Esophagus (tissue), 2 donors: ENCODE measurements at regions not wholly inside any gene's neighbourhood (a gene's known extent, or its start where the extent isn't known, plus 50 kb on each side); places are given as distances from the start of the nearest gene placed in this dataset.

ENCODE experiments used
- H3K27ac ChIP-seq, 2 donors: one replicate each; pipeline ENCODE4 v1.5.1; 2013; ENCODE audit warnings: low read depth in 2 of 2, mild to moderate bottlenecking in 2 of 2, inconsistent platforms in 1 of 2, low read length in 1 of 2, moderate library complexity in 1 of 2
- H3K27me3 ChIP-seq, 2 donors: one replicate each; pipeline ENCODE4 v1.6.1; 2013; ENCODE audit warnings: low read length in 2 of 2, control low read depth in 1 of 2, mild to moderate bottlenecking in 1 of 2; ENCODE audit not compliant: insufficient read depth in 2 of 2, control insufficient read depth in 1 of 2
- H3K36me3 ChIP-seq, 2 donors: one replicate each; pipeline ENCODE4 v1.6.1; 2013; ENCODE audit warnings: low read length in 1 of 2; ENCODE audit not compliant: control insufficient read depth in 2 of 2, insufficient read depth in 2 of 2
- H3K4me1 ChIP-seq, 2 donors: one replicate each; pipeline ENCODE4 v1.6.1; 2013; ENCODE audit warnings: low read length in 1 of 2; ENCODE audit not compliant: control insufficient read depth in 2 of 2, insufficient read depth in 2 of 2
- H3K4me3 ChIP-seq, 2 donors: one replicate each; pipeline ENCODE4 v1.5.1; 2013; ENCODE audit warnings: low read length in 2 of 2, mild to moderate bottlenecking in 2 of 2, low read depth in 1 of 2, moderate library complexity in 1 of 2
- H3K9me3 ChIP-seq, 2 donors: one replicate each; pipeline ENCODE4 v1.6.1; 2013; ENCODE audit warnings: mild to moderate bottlenecking in 2 of 2, low read depth in 1 of 2, low read length in 1 of 2, moderate library complexity in 1 of 2; ENCODE audit not compliant: control insufficient read depth in 2 of 2, insufficient read depth in 1 of 2
- WGBS, 2 donors: extraction: QIAGEN DNeasy Blood & Tissue Kit; methylation state at CpG; one replicate each; pipeline ENCODE4 v1.1.7; 2013; 5-methylcytosine and 5-hydroxymethylcytosine counted together
- donor health status: healthy with polysubstance abuse.
- donor health status: Bipolar disorder and iron deficiency.

- Histone ChIP-seq H3K27ac (no peak overlapping the region), H3K4me3 (no peak overlapping the region), H3K9me3 (no peaks in the 10 kb centered on the region), H3K36me3 (no peaks in the 10 kb centered on the region), H3K4me1 (peaks cover 0 to 3% of the 10 kb centered on the region in 2 donors), H3K27me3 (no peaks in the 10 kb centered on the region)
- 88 to 91% methylated on average over 5 of the region's 5 CpGs for WGBS, 2 donors
These were observed 94.8 kb downstream of the BMP4 start for GRCh38 chr14:53861781-53862180.

GRCh38 chr14:53858345-53858684, 98.3 kb downstream of the BMP4 start:
- Histone ChIP-seq H3K4me3 (no peak overlapping the region), H3K27me3 (no peaks in the 10 kb centered on the region), H3K27ac (no peak overlapping the region), H3K9me3 (no peaks in the 10 kb centered on the region), H3K4me1 (no peaks in the 10 kb centered on the region), H3K36me3 (no peaks in the 10 kb centered on the region)
- WGBS, 2 donors: 43 to 86% methylated on average over 1 of the region's 1 CpG

- Histone ChIP-seq H3K27me3 (no peaks in the 10 kb centered on the region), H3K27ac (no peak overlapping the region), H3K4me3 (no peak overlapping the region), H3K36me3 (no peaks in the 10 kb centered on the region), H3K4me1 (no peaks in the 10 kb centered on the region), H3K9me3 (no peaks in the 10 kb centered on the region)
- 69 to 81% methylated on average over 5 of the region's 5 CpGs for WGBS, 2 donors
These were observed 98.8 kb downstream of the BMP4 start for GRCh38 chr14:53857625-53858344.

GRCh38 chr14:53855574-53855973, 101.1 kb downstream of the BMP4 start:
- 40% methylated on average over 2 of the region's 2 CpGs for WGBS, 2 donors
- H3K27ac ChIP-seq: no peak overlapping the region

GRCh38 chr14:53855127-53855526, 101.5 kb downstream of the BMP4 start:
- Histone ChIP-seq H3K27ac (no peak overlapping the region), H3K27me3 (no peaks in the 10 kb centered on the region)

More at GRCh38 chr14:53855574-53855973, 101.1 kb downstream of the BMP4 start:
- H3K9me3 ChIP-seq: no peaks in the 10 kb centered on the region
- no peaks in the 10 kb centered on the region for H3K27me3 ChIP-seq
- no peak overlapping the region for H3K4me3 ChIP-seq
- H3K36me3 ChIP-seq: no peaks in the 10 kb centered on the region
- H3K4me1 ChIP-seq: no peaks in the 10 kb centered on the region

GRCh38 chr14:53851394-53852090, 105.1 kb downstream of the BMP4 start:
- Histone ChIP-seq H3K27ac (no peak overlapping the region), H3K4me1 (no peaks in the 10 kb centered on the region)
- WGBS, 2 donors: 69 to 78% methylated on average over 6 of the region's 6 CpGs

More at GRCh38 chr14:53855127-53855526, 101.5 kb downstream of the BMP4 start:
- no peaks in the 10 kb centered on the region for H3K9me3 ChIP-seq
- H3K4me1 ChIP-seq: no peaks in the 10 kb centered on the region
- H3K36me3 ChIP-seq: no peaks in the 10 kb centered on the region
- H3K4me3 ChIP-seq: no peak overlapping the region

GRCh38 chr14:53850714-53851296, 105.8 kb downstream of the BMP4 start:
- WGBS, 2 donors: 35 to 48% methylated on average over 4 of the region's 4 CpGs
- no peaks in the 10 kb centered on the region for H3K36me3 ChIP-seq
- H3K27ac ChIP-seq: no peak overlapping the region
- H3K27me3 ChIP-seq: no peaks in the 10 kb centered on the region
- no peaks in the 10 kb centered on the region for H3K4me1 ChIP-seq
- no peak overlapping the region for H3K4me3 ChIP-seq
- peaks cover 0 to 2% of the 10 kb centered on the region in 2 donors for H3K9me3 ChIP-seq

More at GRCh38 chr14:53851394-53852090, 105.1 kb downstream of the BMP4 start:
- no peak overlapping the region for H3K4me3 ChIP-seq
- no peaks in the 10 kb centered on the region for H3K36me3 ChIP-seq
- H3K27me3 ChIP-seq: no peaks in the 10 kb centered on the region
- H3K9me3 ChIP-seq: peaks cover 0 to 2% of the 10 kb centered on the region in 2 donors

- no peaks in the 10 kb centered on the region for H3K4me1 ChIP-seq
- H3K9me3 ChIP-seq: peaks cover 0 to 2% of the 10 kb centered on the region in 2 donors
- no peaks in the 10 kb centered on the region for H3K36me3 ChIP-seq
- no peak overlapping the region for H3K4me3 ChIP-seq
- H3K27me3 ChIP-seq: no peaks in the 10 kb centered on the region
- 86 to 92% methylated on average over 6 of the region's 6 CpGs for WGBS, 2 donors
- H3K27ac ChIP-seq: no peak overlapping the region
These were observed 107.1 kb downstream of the BMP4 start for GRCh38 chr14:53849549-53849948.

- H3K36me3 ChIP-seq: no peaks in the 10 kb centered on the region
- 79 to 85% methylated on average over 5 of the region's 5 CpGs for WGBS, 2 donors
- no peak overlapping the region for H3K4me3 ChIP-seq
- no peak overlapping the region for H3K27ac ChIP-seq
- H3K27me3 ChIP-seq: no peaks in the 10 kb centered on the region
- H3K4me1 ChIP-seq: no peaks in the 10 kb centered on the region
- peaks cover 0 to 2% of the 10 kb centered on the region in 2 donors for H3K9me3 ChIP-seq
These were observed 107.8 kb downstream of the BMP4 start for GRCh38 chr14:53848854-53849253.
